ENCODE measurements at regions not wholly inside any gene's neighbourhood (a gene's known extent, or its start where the extent isn't known, plus 50 kb on each side); places are given as distances from the start of the nearest gene placed in this dataset.
A peak's percentile ranks its signal among the peaks of the same experiment; 100 is the strongest.

- WGBS, result 98% methylated on average over 2 of the region's 2 CpGs
- peaks cover 0 to 4% of the 10 kb centered on the region in 2 donors for H3K27me3 ChIP-seq (ENCODE audit: control insufficient read depth in 2 of 2, insufficient read depth in 1 of 2, low read length in 1 of 2)
- H3K9me3 ChIP-seq (ENCODE audit: control insufficient read depth in 2 of 2, insufficient read depth in 1 of 2, low read length in 1 of 2), result no peaks in the 10 kb centered on the region
- DNase-seq (ENCODE audit: low read depth in 6 of 9, low spot score in 9 of 9), result no peak
- H3K36me3 ChIP-seq (ENCODE audit: control insufficient read depth in 2 of 2, insufficient read depth in 2 of 2, low read length in 1 of 2), result no peaks in the 10 kb centered on the region
- H3K4me1 ChIP-seq (ENCODE audit: control insufficient read depth in 2 of 2, insufficient read depth in 2 of 2, low read length in 2 of 2), result peaks cover 0 to 10% of the 10 kb centered on the region in 2 donors
- no peak overlapping the region for H3K4me3 ChIP-seq (ENCODE audit: low read length in 2 of 2)
- H3K27ac ChIP-seq (ENCODE audit: low read depth in 1 of 2, low read length in 1 of 2), result no peak overlapping the region
Observed at GRCh38 chr13:99039718-99040280, 61.9 kb upstream of the DOCK9 start.

GRCh38 chr13:99040536-99041131 lies 62.8 kb upstream of the DOCK9 start:
- DNase-seq (ENCODE audit: low read depth in 6 of 9, low spot score in 9 of 9), result no peak
- Histone ChIP-seq H3K36me3 (ENCODE audit: control insufficient read depth in 2 of 2, insufficient read depth in 2 of 2, low read length in 1 of 2) (no peaks in the 10 kb centered on the region), H3K4me1 (ENCODE audit: control insufficient read depth in 2 of 2, insufficient read depth in 2 of 2, low read length in 2 of 2) (peaks cover 0 to 17% of the 10 kb centered on the region in 2 donors), H3K27me3 (ENCODE audit: control insufficient read depth in 2 of 2, insufficient read depth in 1 of 2, low read length in 1 of 2) (peaks cover 0 to 4% of the 10 kb centered on the region in 2 donors), H3K4me3 (ENCODE audit: low read length in 2 of 2) (no peak overlapping the region), H3K9me3 (ENCODE audit: control insufficient read depth in 2 of 2, insufficient read depth in 1 of 2, low read length in 1 of 2) (no peaks in the 10 kb centered on the region), H3K27ac (ENCODE audit: low read depth in 1 of 2, low read length in 1 of 2) (no peak overlapping the region)
- WGBS, result 79% methylated on average over 3 of the region's 3 CpGs

GRCh38 chr13:99041337-99041736 lies 63.5 kb upstream of the DOCK9 start:
- peaks cover 4 to 24% of the 10 kb centered on the region in 2 donors for H3K4me1 ChIP-seq (ENCODE audit: control insufficient read depth in 2 of 2, insufficient read depth in 2 of 2, low read length in 2 of 2)
- no peak for DNase-seq (ENCODE audit: low read depth in 6 of 9, low spot score in 9 of 9)
- H3K4me3 ChIP-seq (ENCODE audit: low read length in 2 of 2), result no peak overlapping the region
- H3K36me3 ChIP-seq (ENCODE audit: control insufficient read depth in 2 of 2, insufficient read depth in 2 of 2, low read length in 1 of 2), result no peaks in the 10 kb centered on the region
- WGBS, result 81% methylated on average over 1 of the region's 1 CpG
- peaks cover 0 to 4% of the 10 kb centered on the region in 2 donors for H3K27me3 ChIP-seq (ENCODE audit: control insufficient read depth in 2 of 2, insufficient read depth in 1 of 2, low read length in 1 of 2)
- H3K27ac ChIP-seq (ENCODE audit: low read depth in 1 of 2, low read length in 1 of 2), result no peak overlapping the region
- no peaks in the 10 kb centered on the region for H3K9me3 ChIP-seq (ENCODE audit: control insufficient read depth in 2 of 2, insufficient read depth in 1 of 2, low read length in 1 of 2)

DNA sequence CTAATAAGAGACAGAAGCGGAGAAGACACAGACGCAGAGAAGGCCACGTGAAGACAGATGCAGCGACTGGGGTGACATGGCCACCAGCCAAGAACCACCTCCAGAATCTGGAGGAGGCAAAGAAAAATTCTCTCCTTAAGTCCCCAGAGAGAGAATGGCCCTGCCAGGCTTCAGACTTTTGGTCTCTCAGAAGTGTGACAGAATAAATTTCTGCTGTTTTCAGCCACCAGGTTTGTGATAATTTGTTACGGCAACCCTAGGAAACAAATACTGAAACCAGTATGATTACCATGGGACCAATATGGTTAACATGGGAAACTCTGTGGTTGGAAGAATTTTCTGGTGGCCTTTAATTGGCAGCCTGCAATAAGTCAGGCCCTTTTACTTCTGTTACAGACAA lies 63.9 kb upstream of the DOCK9 start:
- Histone ChIP-seq H3K36me3 (ENCODE audit: control insufficient read depth in 2 of 2, insufficient read depth in 2 of 2, low read length in 1 of 2) (no peaks in the 10 kb centered on the region), H3K9me3 (ENCODE audit: control insufficient read depth in 2 of 2, insufficient read depth in 1 of 2, low read length in 1 of 2) (no peaks in the 10 kb centered on the region), H3K27ac (ENCODE audit: low read depth in 1 of 2, low read length in 1 of 2) (no peak overlapping the region), H3K4me1 (ENCODE audit: control insufficient read depth in 2 of 2, insufficient read depth in 2 of 2, low read length in 2 of 2) (peaks cover 8 to 29% of the 10 kb centered on the region in 2 donors), H3K4me3 (ENCODE audit: low read length in 2 of 2) (no peak overlapping the region), H3K27me3 (ENCODE audit: control insufficient read depth in 2 of 2, insufficient read depth in 1 of 2, low read length in 1 of 2) (peaks cover 0 to 4% of the 10 kb centered on the region in 2 donors)
- WGBS, result 97% methylated on average over 5 of the region's 5 CpGs
- DNase-seq (ENCODE audit: low read depth in 6 of 9, low spot score in 9 of 9), result no peak

DNA sequence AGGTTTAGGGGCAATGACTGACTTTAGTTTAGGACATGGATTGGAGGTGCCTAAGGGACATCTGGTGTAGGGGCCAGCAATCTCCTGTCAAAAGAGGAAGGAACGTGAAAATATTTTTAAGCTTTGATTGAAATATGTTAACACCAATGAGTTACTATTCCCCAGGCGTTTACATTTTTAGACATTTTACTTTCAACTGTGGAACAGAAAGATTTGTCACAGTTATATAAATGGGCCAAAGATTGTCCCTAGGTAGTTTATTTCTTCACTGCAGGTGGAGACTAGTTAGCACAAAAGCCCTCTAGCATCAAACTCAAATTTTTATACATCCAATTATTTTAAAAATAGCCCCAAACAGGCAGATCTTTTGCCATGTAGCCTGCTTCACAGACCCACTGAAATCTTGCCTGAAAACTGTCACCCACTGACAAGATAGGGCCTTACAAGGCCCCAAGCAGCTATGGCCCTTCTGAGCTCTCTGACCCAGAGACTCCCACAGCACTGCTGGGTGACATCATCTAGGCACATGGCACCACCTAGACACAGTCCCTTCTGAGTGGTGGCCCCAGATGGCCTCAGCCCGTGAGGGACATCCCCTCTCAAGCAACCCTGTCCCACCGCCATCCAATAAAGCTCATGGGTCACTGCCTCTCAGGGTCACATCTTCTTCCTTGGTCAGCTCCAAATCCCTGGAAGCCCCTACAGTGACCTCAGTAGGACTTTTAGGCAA lies 64.8 kb upstream of the DOCK9 start:
- Histone ChIP-seq H3K4me1 (ENCODE audit: control insufficient read depth in 2 of 2, insufficient read depth in 2 of 2, low read length in 2 of 2) (peaks cover 9 to 36% of the 10 kb centered on the region in 2 donors), H3K4me3 (ENCODE audit: low read length in 2 of 2) (no peak overlapping the region), H3K36me3 (ENCODE audit: control insufficient read depth in 2 of 2, insufficient read depth in 2 of 2, low read length in 1 of 2) (no peaks in the 10 kb centered on the region), H3K27me3 (ENCODE audit: control insufficient read depth in 2 of 2, insufficient read depth in 1 of 2, low read length in 1 of 2) (peaks cover 0 to 4% of the 10 kb centered on the region in 2 donors), H3K9me3 (ENCODE audit: control insufficient read depth in 2 of 2, insufficient read depth in 1 of 2, low read length in 1 of 2) (no peaks in the 10 kb centered on the region), H3K27ac (ENCODE audit: low read depth in 1 of 2, low read length in 1 of 2) (peak overlapping the region in 1 of 2 donors; percentile 26)
- WGBS, result 86% methylated on average over 4 of the region's 4 CpGs
- no peak for DNase-seq (ENCODE audit: low read depth in 6 of 9, low spot score in 9 of 9)

GRCh38 chr13:99043831-99044231 lies 66.0 kb upstream of the DOCK9 start:
- Histone ChIP-seq H3K27me3 (ENCODE audit: control insufficient read depth in 2 of 2, insufficient read depth in 1 of 2, low read length in 1 of 2) (peaks cover 0 to 4% of the 10 kb centered on the region in 2 donors), H3K27ac (ENCODE audit: low read depth in 1 of 2, low read length in 1 of 2) (no peak overlapping the region), H3K4me1 (ENCODE audit: control insufficient read depth in 2 of 2, insufficient read depth in 2 of 2, low read length in 2 of 2) (peaks cover 9 to 36% of the 10 kb centered on the region in 2 donors), H3K9me3 (ENCODE audit: control insufficient read depth in 2 of 2, insufficient read depth in 1 of 2, low read length in 1 of 2) (no peaks in the 10 kb centered on the region), H3K4me3 (ENCODE audit: low read length in 2 of 2) (no peak overlapping the region), H3K36me3 (ENCODE audit: control insufficient read depth in 2 of 2, insufficient read depth in 2 of 2, low read length in 1 of 2) (no peaks in the 10 kb centered on the region)
- WGBS, result 98% methylated on average over 4 of the region's 4 CpGs
- no peak for DNase-seq (ENCODE audit: low read depth in 6 of 9, low spot score in 9 of 9)

DNA sequence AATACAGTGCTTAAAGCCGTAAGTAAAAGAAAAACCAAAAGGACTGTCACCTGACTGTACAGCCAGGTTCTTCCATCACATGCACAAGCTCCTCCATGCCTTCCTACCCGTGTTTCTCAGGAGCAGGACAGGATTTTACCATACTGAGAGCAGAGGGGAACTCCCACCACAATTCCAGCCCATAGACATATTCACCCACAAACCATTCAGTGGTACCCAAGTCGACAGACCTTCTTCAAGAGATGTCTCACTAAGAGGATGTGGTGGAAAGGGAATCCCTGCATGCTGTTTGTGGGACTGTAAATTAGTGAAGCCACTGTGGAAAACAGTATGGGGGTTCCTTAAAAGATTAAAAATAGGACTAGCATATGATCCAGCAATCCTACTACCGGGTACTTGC lies 66.9 kb upstream of the DOCK9 start:
- Histone ChIP-seq H3K4me1 (ENCODE audit: control insufficient read depth in 2 of 2, insufficient read depth in 2 of 2, low read length in 2 of 2) (peaks cover 12 to 36% of the 10 kb centered on the region in 2 donors), H3K36me3 (ENCODE audit: control insufficient read depth in 2 of 2, insufficient read depth in 2 of 2, low read length in 1 of 2) (no peaks in the 10 kb centered on the region), H3K27me3 (ENCODE audit: control insufficient read depth in 2 of 2, insufficient read depth in 1 of 2, low read length in 1 of 2) (peaks cover 0 to 4% of the 10 kb centered on the region in 2 donors), H3K9me3 (ENCODE audit: control insufficient read depth in 2 of 2, insufficient read depth in 1 of 2, low read length in 1 of 2) (no peaks in the 10 kb centered on the region), H3K4me3 (ENCODE audit: low read length in 2 of 2) (no peak overlapping the region), H3K27ac (ENCODE audit: low read depth in 1 of 2, low read length in 1 of 2) (no peak overlapping the region)
- no peak for DNase-seq (ENCODE audit: low read depth in 6 of 9, low spot score in 9 of 9)
- WGBS, result 72% methylated on average over 4 of the region's 4 CpGs

DNA sequence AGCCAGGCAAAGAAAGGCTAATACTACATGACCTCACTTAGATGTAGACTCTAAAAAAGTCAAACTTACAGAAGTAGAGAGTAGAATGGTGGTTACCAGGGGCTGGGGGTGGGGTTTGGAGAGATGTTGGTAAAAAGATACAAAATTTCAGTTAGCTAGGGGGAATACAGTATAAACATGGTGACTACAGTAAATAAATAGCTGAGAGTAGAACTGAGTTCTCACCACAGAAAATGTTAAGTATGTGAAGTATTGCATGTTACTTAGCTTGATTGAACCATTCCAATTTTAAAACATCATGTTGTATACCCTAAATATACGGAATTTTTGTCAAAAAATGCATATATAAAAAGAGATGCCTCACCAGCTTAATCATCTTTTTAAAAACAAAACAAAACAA lies 67.5 kb upstream of the DOCK9 start:
- peaks cover 0 to 4% of the 10 kb centered on the region in 2 donors for H3K27me3 ChIP-seq (ENCODE audit: control insufficient read depth in 2 of 2, insufficient read depth in 1 of 2, low read length in 1 of 2)
- no peaks in the 10 kb centered on the region for H3K36me3 ChIP-seq (ENCODE audit: control insufficient read depth in 2 of 2, insufficient read depth in 2 of 2, low read length in 1 of 2)
- no peak overlapping the region for H3K27ac ChIP-seq (ENCODE audit: low read depth in 1 of 2, low read length in 1 of 2)
- no peaks in the 10 kb centered on the region for H3K9me3 ChIP-seq (ENCODE audit: control insufficient read depth in 2 of 2, insufficient read depth in 1 of 2, low read length in 1 of 2)
- H3K4me3 ChIP-seq (ENCODE audit: low read length in 2 of 2), result no peak overlapping the region
- no peak for DNase-seq (ENCODE audit: low read depth in 6 of 9, low spot score in 9 of 9)
- WGBS, result 78% methylated on average over 1 of the region's 1 CpG
- H3K4me1 ChIP-seq (ENCODE audit: control insufficient read depth in 2 of 2, insufficient read depth in 2 of 2, low read length in 2 of 2), result peaks cover 13 to 40% of the 10 kb centered on the region in 2 donors

DNA sequence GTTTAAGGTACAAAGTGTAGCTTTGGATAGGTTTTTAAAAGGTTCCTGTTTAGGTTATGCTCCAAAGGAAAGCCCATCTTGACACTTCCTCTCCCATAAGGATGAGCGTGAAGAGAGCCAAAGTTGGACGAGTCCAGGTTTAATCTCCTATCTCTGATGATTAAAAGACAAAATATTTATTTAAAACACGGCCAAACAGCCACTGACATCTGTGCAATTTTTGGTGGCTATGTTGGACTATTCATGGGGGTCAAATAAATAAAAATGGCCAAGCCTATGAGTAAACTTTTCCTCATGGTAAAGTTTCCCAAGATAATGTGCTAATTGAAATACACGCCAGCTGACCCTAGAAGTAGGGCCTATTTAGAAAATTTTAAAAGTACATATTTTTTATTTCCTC lies 69.0 kb upstream of the DOCK9 start:
- Histone ChIP-seq H3K9me3 (ENCODE audit: control insufficient read depth in 2 of 2, insufficient read depth in 1 of 2, low read length in 1 of 2) (no peaks in the 10 kb centered on the region), H3K27ac (ENCODE audit: low read depth in 1 of 2, low read length in 1 of 2) (peak overlapping the region in 1 of 2 donors; percentile 36), H3K27me3 (ENCODE audit: control insufficient read depth in 2 of 2, insufficient read depth in 1 of 2, low read length in 1 of 2) (peaks cover 0 to 4% of the 10 kb centered on the region in 2 donors), H3K36me3 (ENCODE audit: control insufficient read depth in 2 of 2, insufficient read depth in 2 of 2, low read length in 1 of 2) (no peaks in the 10 kb centered on the region), H3K4me3 (ENCODE audit: low read length in 2 of 2) (no peak overlapping the region), H3K4me1 (ENCODE audit: control insufficient read depth in 2 of 2, insufficient read depth in 2 of 2, low read length in 2 of 2) (peaks cover 24 to 53% of the 10 kb centered on the region in 2 donors)
- 33% methylated on average over 4 of the region's 4 CpGs for WGBS
- DNase-seq (ENCODE audit: low read depth in 6 of 9, low spot score in 9 of 9), result no peak

Measured in thymus (tissue), 11 donors.